Spinal cord (tissue), 9 donors: ENCODE measurements at regions not wholly inside any gene's neighbourhood (a gene's known extent, or its start where the extent isn't known, plus 50 kb on each side); places are given as distances from the start of the nearest gene placed in this dataset.
"Not testable (repeated sequence)": the region's sequence is repeated elsewhere in the genome, so short reads cannot be mapped to it uniquely, and the experiment has no call there.

ENCODE experiments used
- DNase-seq, 6 donors: peaks; one replicate each; pipeline versions ENCODE4 v3.0.0 to v3.0.0-alpha.2; 2013 to 2015; ENCODE audit warnings: low spot score in 6 of 6, low read depth in 4 of 6
- H3K27ac ChIP-seq: one replicate; pipeline ENCODE4 v1.5.1; 2013; ENCODE audit warnings: low read depth, low read length, control low read depth
- H3K27me3 ChIP-seq: one replicate; pipeline ENCODE4 v1.6.1; 2013; ENCODE audit warnings: low read length; ENCODE audit not compliant: control insufficient read depth, insufficient read depth
- H3K36me3 ChIP-seq: one replicate; pipeline ENCODE4 v1.6.1; 2013; ENCODE audit warnings: low read length; ENCODE audit not compliant: control insufficient read depth, insufficient read depth
- H3K4me1 ChIP-seq: one replicate; pipeline ENCODE4 v1.6.1; 2013; ENCODE audit warnings: low read length; ENCODE audit not compliant: control insufficient read depth, insufficient read depth
- H3K4me3 ChIP-seq: one replicate; pipeline ENCODE4 v1.5.1; 2013; ENCODE audit warnings: low read depth, low read length, control low read depth
- H3K9me3 ChIP-seq: one replicate; pipeline ENCODE4 v1.6.1; 2013; ENCODE audit warnings: low read length; ENCODE audit not compliant: control insufficient read depth, insufficient read depth
- WGBS: methylation state at CpG from one replicate; pipeline ENCODE4 v1.1.5; 2013; ENCODE audit warnings: missing lambda C conversion rate; ENCODE audit not compliant: insufficient coverage; 5-methylcytosine and 5-hydroxymethylcytosine counted together
- donor health status: healthy.

DNA sequence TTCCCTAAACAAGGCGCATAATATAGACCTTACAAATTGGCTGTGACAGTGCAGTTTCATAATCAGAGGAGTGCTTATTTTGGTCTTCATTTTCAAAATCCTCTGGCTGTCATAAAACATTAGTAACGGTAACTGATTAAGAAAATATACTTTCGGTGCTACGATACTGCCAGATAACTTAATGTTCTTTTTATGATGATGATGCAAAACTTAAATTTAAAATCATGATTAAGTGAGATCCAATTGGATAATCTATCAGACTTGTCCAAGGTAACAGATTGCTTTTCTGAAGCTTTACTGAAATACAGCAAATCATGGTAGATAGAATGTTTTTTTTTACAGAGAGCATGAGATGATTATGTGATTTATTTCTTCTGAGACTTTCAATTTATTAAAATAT lies 364.2 kb upstream of the CNTN3 start:
- WGBS: no CpG with 5 or more reads among the region's 4 CpGs
- Histone ChIP-seq H3K4me1 (no peaks in the 10 kb centered on the region), H3K27ac (no peak overlapping the region), H3K36me3 (no peaks in the 10 kb centered on the region), H3K27me3 (no peaks in the 10 kb centered on the region), H3K4me3 (no peak overlapping the region), H3K9me3 (no peaks in the 10 kb centered on the region)
- DNase-seq: no peak

GRCh38 chr3:74985028-74985904 lies 370.8 kb upstream of the CNTN3 start:
- H3K4me3 ChIP-seq, H3K4me1 ChIP-seq, H3K9me3 ChIP-seq, H3K27me3 ChIP-seq, H3K27ac ChIP-seq, DNase-seq, H3K36me3 ChIP-seq: not testable (repeated sequence)
- 97% methylated on average over 32 of the region's 34 CpGs for WGBS

GRCh38 chr3:74988095-74988494 lies 373.6 kb upstream of the CNTN3 start:
- H3K27ac ChIP-seq: no peak overlapping the region
- H3K27me3 ChIP-seq: no peaks in the 10 kb centered on the region
- no peaks in the 10 kb centered on the region for H3K9me3 ChIP-seq
- H3K4me3 ChIP-seq: no peak overlapping the region
- H3K36me3 ChIP-seq: no peaks in the 10 kb centered on the region
- WGBS: 80% methylated on average over 1 of the region's 3 CpGs
- DNase-seq: peak in 1 of 6 donors; percentile 45
- H3K4me1 ChIP-seq: no peaks in the 10 kb centered on the region

DNA sequence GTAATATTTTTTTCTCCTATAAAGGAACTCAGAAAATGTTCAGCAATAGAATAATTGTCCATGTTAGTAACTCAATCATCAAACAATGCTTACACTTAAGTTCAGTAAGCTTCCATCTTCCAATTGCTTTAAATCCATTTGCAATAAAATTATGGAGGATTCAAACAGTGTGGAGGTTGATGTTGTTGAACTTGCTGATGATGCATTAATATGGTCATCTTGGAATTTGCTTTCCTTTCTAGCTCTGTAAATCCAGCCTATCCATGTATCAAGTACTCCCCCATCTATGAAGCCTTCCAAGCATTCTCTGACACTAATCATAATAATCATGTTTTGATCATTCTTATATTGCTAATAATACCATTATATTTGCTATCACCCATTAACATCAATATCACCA lies 378.4 kb upstream of the CNTN3 start:
- H3K9me3 ChIP-seq: no peaks in the 10 kb centered on the region
- no peaks in the 10 kb centered on the region for H3K27me3 ChIP-seq
- no peaks in the 10 kb centered on the region for H3K4me1 ChIP-seq
- no peak overlapping the region for H3K4me3 ChIP-seq
- H3K36me3 ChIP-seq: no peaks in the 10 kb centered on the region
- no peak for DNase-seq
- H3K27ac ChIP-seq: no peak overlapping the region

DNA sequence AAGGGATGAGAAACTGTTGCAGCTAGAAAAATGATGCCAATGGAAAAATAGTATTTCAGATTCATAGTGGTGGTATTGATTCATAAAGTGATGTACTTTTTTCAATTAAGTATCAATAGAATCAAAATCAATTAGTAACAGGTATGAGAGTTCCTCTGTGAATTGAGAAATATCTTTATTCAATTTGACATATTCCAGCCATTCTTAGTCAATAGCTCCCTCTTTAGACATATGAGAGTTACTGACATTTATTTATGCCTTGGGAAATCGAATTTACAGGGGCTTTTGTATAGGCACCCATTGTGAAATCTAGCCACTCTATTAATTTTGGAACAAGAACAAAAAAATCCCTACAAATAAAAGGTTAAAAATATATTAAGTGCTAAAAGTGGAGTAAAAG lies 386.9 kb upstream of the CNTN3 start:
- no peak overlapping the region for H3K27ac ChIP-seq
- DNase-seq: peak in 2 of 6 donors; percentile 27 to 38
- no peaks in the 10 kb centered on the region for H3K9me3 ChIP-seq
- H3K36me3 ChIP-seq: no peaks in the 10 kb centered on the region
- H3K4me3 ChIP-seq: no peak overlapping the region
- WGBS: no CpG with 5 or more reads among the region's 1 CpG
- H3K27me3 ChIP-seq: no peaks in the 10 kb centered on the region
- H3K4me1 ChIP-seq: no peaks in the 10 kb centered on the region

- H3K27ac ChIP-seq: no peak overlapping the region
- H3K9me3 ChIP-seq: no peaks in the 10 kb centered on the region
- no peak overlapping the region for H3K4me3 ChIP-seq
- WGBS: no CpG with 5 or more reads among the region's 5 CpGs
- DNase-seq: peak in 2 of 6 donors; percentile 29 to 62
- no peaks in the 10 kb centered on the region for H3K36me3 ChIP-seq
- no peaks in the 10 kb centered on the region for H3K4me1 ChIP-seq
- H3K27me3 ChIP-seq: no peaks in the 10 kb centered on the region
These were observed 398.4 kb upstream of the CNTN3 start for GRCh38 chr3:75012791-75013331.

DNA sequence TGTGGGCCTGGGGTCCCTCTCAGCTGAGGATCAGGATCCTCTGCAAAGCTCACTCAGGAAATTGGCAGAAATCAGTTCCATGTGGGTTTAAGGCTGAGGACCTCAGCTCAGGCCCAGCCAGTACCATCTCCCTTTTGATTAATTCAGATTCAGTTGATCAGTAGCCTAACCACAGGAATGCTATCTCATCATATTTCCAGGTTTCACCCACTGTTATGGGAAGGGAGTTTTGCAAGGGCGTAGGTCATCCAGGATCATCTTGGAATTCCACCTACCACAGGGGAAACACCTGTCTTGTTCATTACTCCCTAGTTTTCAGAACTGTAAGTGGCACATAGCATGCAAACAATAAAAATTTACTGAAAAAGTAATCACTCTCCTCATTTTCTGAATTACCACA lies 399.5 kb upstream of the CNTN3 start:
- H3K4me3 ChIP-seq: no peak overlapping the region

DNA sequence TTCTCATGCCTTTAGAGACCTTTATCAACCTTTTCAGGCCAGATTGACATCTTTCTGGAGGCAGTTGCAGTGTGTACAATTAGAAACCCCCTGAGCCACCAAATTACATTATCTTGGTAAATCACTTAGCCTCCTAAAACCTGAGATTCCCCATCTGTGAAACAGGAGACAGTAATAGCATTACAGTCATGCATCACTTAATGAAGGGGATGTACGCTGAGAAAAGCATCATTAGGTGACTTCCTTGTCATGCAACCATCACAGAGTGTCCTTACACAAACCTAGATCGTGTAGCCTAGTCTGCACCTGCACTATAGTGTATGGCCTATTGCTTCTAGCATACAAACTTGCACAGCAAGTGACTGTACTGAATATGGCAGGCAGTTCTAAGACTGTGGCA lies 400.8 kb upstream of the CNTN3 start:
- peak in 1 of 6 donors; percentile 43 for DNase-seq
- H3K4me1 ChIP-seq: no peaks in the 10 kb centered on the region
- 75% methylated on average over 2 of the region's 2 CpGs for WGBS
- H3K27me3 ChIP-seq: no peaks in the 10 kb centered on the region
- no peaks in the 10 kb centered on the region for H3K36me3 ChIP-seq
- no peak overlapping the region for H3K27ac ChIP-seq
- H3K4me3 ChIP-seq: no peak overlapping the region
- H3K9me3 ChIP-seq: no peaks in the 10 kb centered on the region

More for the DNA sequence above, 399.5 kb upstream of the CNTN3 start:
- WGBS: no CpG with 5 or more reads among the region's 1 CpG
- H3K27ac ChIP-seq: no peak overlapping the region
- no peak for DNase-seq
- no peaks in the 10 kb centered on the region for H3K36me3 ChIP-seq
- H3K4me1 ChIP-seq: no peaks in the 10 kb centered on the region
- H3K27me3 ChIP-seq: no peaks in the 10 kb centered on the region
- no peaks in the 10 kb centered on the region for H3K9me3 ChIP-seq

- H3K9me3 ChIP-seq: no peaks in the 10 kb centered on the region
- no peaks in the 10 kb centered on the region for H3K4me1 ChIP-seq
- no peaks in the 10 kb centered on the region for H3K27me3 ChIP-seq
- no peak for DNase-seq
- no peak overlapping the region for H3K4me3 ChIP-seq
- H3K36me3 ChIP-seq: no peaks in the 10 kb centered on the region
- no peak overlapping the region for H3K27ac ChIP-seq
These were observed 420.7 kb upstream of the CNTN3 start for GRCh38 chr3:75035146-75035545.

- H3K4me1 ChIP-seq: no peaks in the 10 kb centered on the region
- WGBS: 100% methylated on average over 1 of the region's 2 CpGs
- H3K27me3 ChIP-seq: no peaks in the 10 kb centered on the region
- DNase-seq: no peak
- no peak overlapping the region for H3K4me3 ChIP-seq
- H3K27ac ChIP-seq: no peak overlapping the region
- peaks cover 3% of the 10 kb centered on the region for H3K9me3 ChIP-seq
- H3K36me3 ChIP-seq: no peaks in the 10 kb centered on the region
These were observed 428.5 kb upstream of the CNTN3 start for GRCh38 chr3:75042941-75043340.
